H9 (cell line): ENCODE measurements at regions not wholly inside any gene's neighbourhood (a gene's known extent, or its start where the extent isn't known, plus 50 kb on each side); places are given as distances from the start of the nearest gene placed in this dataset.

Experiments
- DNase-seq: peaks from one replicate; pipeline ENCODE4 v3.0.0-alpha.2; 2017
- H2AFZ ChIP-seq: one replicate; pipeline ENCODE4 v1.6.1; 2013; ENCODE audit warnings: mild to moderate bottlenecking, low read length, control low read depth, moderate library complexity
- H2AK5ac ChIP-seq: 2 replicates; pipeline ENCODE4 v1.6.1; 2013; ENCODE audit warnings: low read length, control low read depth, mixed read lengths; ENCODE audit not compliant: insufficient read length
- H2BK120ac ChIP-seq: one replicate; pipeline ENCODE4 v1.6.1; 2013; ENCODE audit warnings: low read depth, mild to moderate bottlenecking, low read length, control low read depth, inconsistent platforms; ENCODE audit not compliant: poor library complexity, severe bottlenecking
- H2BK12ac ChIP-seq: 2 replicates; pipeline ENCODE4 v1.6.1; 2013; ENCODE audit warnings: low read length, control low read depth, mixed read lengths, low read depth; ENCODE audit not compliant: insufficient read length
- H2BK15ac ChIP-seq: 2 replicates; pipeline ENCODE4 v1.6.1; 2013; ENCODE audit warnings: low read depth, low read length, control low read depth
- H2BK20ac ChIP-seq: one replicate; pipeline ENCODE4 v1.6.1; 2013; ENCODE audit warnings: low read depth, mild to moderate bottlenecking, low read length, control low read depth, inconsistent platforms; ENCODE audit not compliant: poor library complexity, severe bottlenecking
- H2BK5ac ChIP-seq: 2 replicates; pipeline ENCODE4 v1.6.1; 2013; ENCODE audit warnings: low read length, control low read depth, mixed read lengths; ENCODE audit not compliant: insufficient read length
- H3K14ac ChIP-seq: 2 replicates; pipeline ENCODE4 v1.6.1; 2013; ENCODE audit warnings: low read length, control low read depth; ENCODE audit not compliant: insufficient read depth
- H3K18ac ChIP-seq: 2 replicates; pipeline ENCODE4 v1.6.1; 2013; ENCODE audit warnings: low read depth, mild to moderate bottlenecking, mixed read lengths, low read length, control low read depth; ENCODE audit not compliant: insufficient read length
- H3K23ac ChIP-seq: 2 replicates; pipeline ENCODE4 v1.6.1; 2013; ENCODE audit warnings: low read length, control low read depth, mixed read lengths, low read depth; ENCODE audit not compliant: insufficient read length
- H3K23me2 ChIP-seq: 2 replicates; pipeline ENCODE4 v1.6.1; 2013; ENCODE audit warnings: low read depth, mild to moderate bottlenecking, mixed read lengths, low read length, control low read depth; ENCODE audit not compliant: insufficient read length, poor library complexity, severe bottlenecking
- H3K27ac ChIP-seq: 2 replicates; pipeline ENCODE4 v1.5.1; 2013; ENCODE audit warnings: low read length, control low read depth, mixed read lengths, low read depth; ENCODE audit not compliant: insufficient read length
- H3K27me3 ChIP-seq: 2 replicates; pipeline ENCODE4 v1.6.1; 2013; ENCODE audit warnings: low read length, control low read depth, inconsistent platforms; ENCODE audit not compliant: insufficient read depth
- H3K4ac ChIP-seq: 2 replicates; pipeline ENCODE4 v1.6.1; 2013; ENCODE audit warnings: low read depth, mild to moderate bottlenecking, control low read depth, inconsistent platforms, low read length, moderate library complexity
- H3K4me1 ChIP-seq: 2 replicates; pipeline ENCODE4 v1.6.1; 2013; ENCODE audit warnings: low read length, control low read depth, inconsistent platforms; ENCODE audit not compliant: insufficient read depth
- H3K4me2 ChIP-seq: 2 replicates; pipeline ENCODE4 v1.6.1; 2013; ENCODE audit warnings: low read length, control low read depth, mixed read lengths; ENCODE audit not compliant: insufficient read length, insufficient read depth
- H3K56ac ChIP-seq: 2 replicates; pipeline ENCODE4 v1.6.1; 2013; ENCODE audit warnings: low read depth, mild to moderate bottlenecking, mixed read lengths, low read length, control low read depth; ENCODE audit not compliant: insufficient read length
- H3K79me1 ChIP-seq: 2 replicates; pipeline ENCODE4 v1.6.1; 2013; ENCODE audit warnings: low read depth, mild to moderate bottlenecking, moderate library complexity, low read length, control low read depth, inconsistent platforms; ENCODE audit not compliant: insufficient read depth, poor library complexity, severe bottlenecking
- H3K79me2 ChIP-seq: 2 replicates; pipeline ENCODE4 v1.6.1; 2013; ENCODE audit warnings: low read length, control low read depth, inconsistent platforms; ENCODE audit not compliant: insufficient read depth
- H3K9ac ChIP-seq: 2 replicates; pipeline ENCODE4 v1.6.1; 2013; ENCODE audit warnings: low read length, control low read depth, mixed read lengths; ENCODE audit not compliant: insufficient read length; ENCODE audit errors: extremely low read depth
- H3K9me3 ChIP-seq: one replicate; pipeline ENCODE4 v1.6.1; 2013; ENCODE audit warnings: low read depth, low read length, inconsistent platforms; ENCODE audit not compliant: control insufficient read depth
- H3T11ph ChIP-seq: one replicate; pipeline ENCODE4 v1.6.1; 2013; ENCODE audit warnings: mild to moderate bottlenecking, low read length, control low read depth, inconsistent platforms
- H4K20me1 ChIP-seq: one replicate; pipeline ENCODE4 v1.6.1; 2013; ENCODE audit not compliant: control insufficient read depth, insufficient read length, insufficient read depth
- H4K5ac ChIP-seq: 2 replicates; pipeline ENCODE4 v1.6.1; 2013; ENCODE audit warnings: low read depth, mild to moderate bottlenecking, mixed read lengths, low read length, control low read depth; ENCODE audit not compliant: insufficient read length
- H4K8ac ChIP-seq: replicated peaks from 2 replicates; pipeline ENCODE4 v1.6.1; 2013; ENCODE audit warnings: low read length, control low read depth, mixed read lengths, low read depth; ENCODE audit not compliant: insufficient read length
- H4K91ac ChIP-seq: 2 replicates; pipeline ENCODE4 v1.6.1; 2013; ENCODE audit warnings: low read depth, mild to moderate bottlenecking, moderate library complexity, mixed read lengths, low read length, control low read depth; ENCODE audit not compliant: insufficient read length
- H3K27ac Mint-ChIP-seq, 3 experiments: 2 replicates in 2 of 3; 3 replicates in 1 of 3; pipeline ENCODE4 v1.8.0; 2020 to 2021; ENCODE audit warnings: mixed read lengths in 3 of 3, mild to moderate bottlenecking in 1 of 3, moderate library complexity in 1 of 3
- H3K27me3 Mint-ChIP-seq: 2 replicates; pipeline ENCODE4 v1.8.0; 2021; ENCODE audit warnings: low read depth, mild to moderate bottlenecking, moderate library complexity, mixed read lengths
- H3K36me3 Mint-ChIP-seq, 3 experiments: 2 replicates in 2 of 3; 3 replicates in 1 of 3; pipeline ENCODE4 v1.8.0; 2020 to 2021; ENCODE audit warnings: low read depth in 3 of 3, mixed read lengths in 3 of 3; ENCODE audit not compliant: insufficient read depth in 1 of 3
- H3K4me1 Mint-ChIP-seq, 2 experiments: 2 replicates each; pipeline ENCODE4 v1.8.0; 2020; ENCODE audit warnings: mixed read lengths in 2 of 2
- H3K4me3 Mint-ChIP-seq, 2 experiments: 2 replicates in 1 of 2; 3 replicates in 1 of 2; pipeline ENCODE4 v1.8.0; 2020 to 2021; ENCODE audit warnings: mild to moderate bottlenecking in 2 of 2, mixed read lengths in 2 of 2, moderate library complexity in 1 of 2
- H3K9me3 Mint-ChIP-seq, 2 experiments: 2 replicates in 1 of 2; 3 replicates in 1 of 2; pipeline ENCODE4 v1.8.0; 2020; ENCODE audit warnings: mild to moderate bottlenecking in 2 of 2, mixed read lengths in 2 of 2, moderate library complexity in 1 of 2
- CTCF ChIP-seq: fragments of 200-600 bp; sonication (generic); conservative IDR thresholded peaks from 3 replicates; pipeline ENCODE4 v1.8.0; 2021; ENCODE audit warnings: antibody characterized with exemption, mild to moderate bottlenecking
- WGBS: extraction: QIAGEN DNeasy Blood & Tissue Kit; methylation state at CpG from one replicate; pipeline ENCODE4 v1.1.7; 2013; ENCODE audit warnings: missing lambda C conversion rate, low lambda C conversion rate, mixed read lengths; ENCODE audit not compliant: insufficient read length; ENCODE audit errors: extremely low coverage; 5-methylcytosine and 5-hydroxymethylcytosine counted together

- Histone ChIP-seq H4K5ac (no peak overlapping the region), H4K8ac (no peak overlapping the region), H3K4ac (no peak overlapping the region), H3K9ac (no peak overlapping the region), H2BK5ac (no peak overlapping the region), H3K4me2 (no peak overlapping the region), H3K79me1 (no peaks in the 10 kb centered on the region), H4K20me1 (no peaks in the 10 kb centered on the region), H2BK20ac (no peak overlapping the region), H2BK15ac (no peak overlapping the region), H3K4me1 (peaks cover 8% of the 10 kb centered on the region; the same call in 1 of the 2 replicates), H3K79me2 (no peaks in the 10 kb centered on the region), H3K9me3 (peaks cover 6% of the 10 kb centered on the region), H3K27me3 (no peaks in the 10 kb centered on the region; the same call in 1 of the 2 replicates), H2AFZ (no peak overlapping the region), H3K27ac (no peak overlapping the region), H2BK12ac (no peak overlapping the region), H3K14ac (no peak overlapping the region), H2BK120ac (no peak overlapping the region), H3K18ac (no peak overlapping the region), H4K91ac (no peak overlapping the region), H3T11ph (no peak overlapping the region), H3K23ac (no peak overlapping the region), H3K23me2 (no peaks in the 10 kb centered on the region), H2AK5ac (no peak overlapping the region), H3K56ac (no peak overlapping the region)
- Mint-ChIP-seq H3K9me3 (peaks cover 67 to 80% of the 10 kb centered on the region in 2 experiments), H3K4me3 (no peak overlapping the region), H3K27me3 (peaks cover 17% of the 10 kb centered on the region), H3K4me1 (peaks cover 13 to 39% of the 10 kb centered on the region in 2 experiments), H3K27ac (no peak overlapping the region), H3K36me3 (peaks cover 0 to 2% (median 0%) of the 10 kb centered on the region in 3 experiments; a peak in 1 of 7 replicates)
- TF ChIP-seq CTCF: no peak
- DNase-seq: no peak
- no CpG with 5 or more reads among the region's 2 CpGs for WGBS
Measured at GRCh38 chrX:68909945-68910344, 81.1 kb downstream of the EFNB1 start.
